Iris pigment epithelial cell (primary cell): ENCODE measurements at regions not wholly inside any gene's neighbourhood (a gene's known extent, or its start where the extent isn't known, plus 50 kb on each side); places are given as distances from the start of the nearest gene placed in this dataset.
"Not testable (repeated sequence)": the region's sequence is repeated elsewhere in the genome, so short reads cannot be mapped to it uniquely, and the experiment has no call there.

Source experiments
- DNase-seq: peaks from one replicate; pipeline ENCODE4 v3.0.0-alpha.2; 2011; ENCODE audit warnings: low read depth

- no peak for DNase-seq
These were observed 857.1 kb upstream of the GBE1 start for GRCh38 chr3:82618594-82618993.

GRCh38 chr3:82610236-82610635 is 848.8 kb upstream of the GBE1 start:
- DNase-seq, result no peak

- DNase-seq, result no peak
These were observed 845.9 kb upstream of the GBE1 start for GRCh38 chr3:82607391-82607790.

DNA sequence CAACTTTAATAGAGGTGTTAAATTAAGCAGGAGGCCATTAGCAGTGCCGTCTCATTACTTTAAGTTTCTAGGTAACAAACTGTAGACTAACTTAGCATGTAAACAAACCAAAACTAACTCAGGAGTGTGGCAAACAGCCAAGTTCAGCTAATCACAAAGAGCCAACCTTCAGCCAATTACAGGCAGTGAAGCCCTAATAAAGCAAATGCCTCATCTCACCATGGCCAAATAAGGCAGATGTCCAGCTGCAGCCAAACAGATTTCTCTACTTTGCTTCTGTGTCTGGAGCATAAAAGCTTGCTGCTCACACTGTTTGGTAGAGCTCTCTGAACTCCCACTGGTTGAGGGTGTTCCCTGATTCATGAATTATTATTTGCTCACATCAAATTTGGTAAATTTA is 835.4 kb upstream of the GBE1 start:
- DNase-seq, result no peak

DNA sequence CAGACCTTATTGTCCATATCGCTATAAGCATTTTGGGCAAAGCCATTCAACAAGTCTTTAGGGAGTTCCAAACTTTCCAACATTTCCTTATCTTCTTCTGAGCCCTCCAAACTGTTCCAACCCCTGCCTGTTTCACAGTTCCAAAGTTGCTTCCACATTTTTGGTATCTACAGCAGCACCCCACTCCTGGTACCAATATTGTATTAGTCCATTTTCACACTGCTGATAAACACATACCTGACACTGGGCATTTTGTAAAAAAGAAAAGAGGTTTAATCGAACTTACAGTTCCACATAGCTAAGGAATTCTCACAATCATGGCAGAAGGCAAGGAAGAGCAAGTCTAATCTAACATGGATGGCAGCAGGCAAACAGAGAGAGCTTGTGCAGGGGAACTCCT is 834.1 kb upstream of the GBE1 start:
- DNase-seq, result no peak

DNA sequence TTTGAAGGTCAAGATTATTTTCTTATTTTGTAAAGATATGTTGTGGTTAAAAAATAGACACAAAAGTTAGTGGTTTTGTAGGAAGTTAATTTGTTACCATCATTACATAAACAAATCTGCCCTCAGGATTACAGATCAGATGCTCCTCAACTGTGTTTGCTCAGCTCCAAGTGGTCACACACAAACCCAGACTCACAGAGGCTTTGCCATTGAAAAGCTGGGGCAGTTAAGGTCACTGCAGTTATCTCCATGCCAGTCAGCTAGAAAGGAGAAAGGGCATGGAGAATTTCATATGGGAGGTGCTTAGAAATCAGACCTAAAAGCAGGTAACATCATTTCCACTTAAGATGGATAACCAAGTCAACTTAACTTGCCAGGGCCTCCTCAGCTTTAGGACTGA is 825.7 kb upstream of the GBE1 start:
- DNase-seq, result no peak

DNA sequence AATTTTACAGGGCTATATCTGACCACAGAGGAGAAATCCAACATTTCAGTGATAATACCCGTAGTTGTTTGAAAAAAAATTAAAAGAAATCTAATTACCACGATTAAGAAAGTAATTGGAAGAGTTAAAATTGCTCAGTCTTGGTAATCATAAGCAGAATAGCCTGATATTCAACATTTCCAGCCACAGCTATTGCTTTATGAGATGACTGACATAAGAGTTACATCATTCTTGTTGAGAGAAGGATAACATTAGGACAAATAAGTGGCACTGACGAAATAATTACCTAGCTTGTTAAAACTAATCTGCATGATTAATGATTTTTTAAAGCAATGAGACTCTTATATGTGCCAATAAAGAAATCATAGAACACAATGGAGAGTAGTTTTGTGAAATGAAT is 825.0 kb upstream of the GBE1 start:
- DNase-seq, result no peak

DNA sequence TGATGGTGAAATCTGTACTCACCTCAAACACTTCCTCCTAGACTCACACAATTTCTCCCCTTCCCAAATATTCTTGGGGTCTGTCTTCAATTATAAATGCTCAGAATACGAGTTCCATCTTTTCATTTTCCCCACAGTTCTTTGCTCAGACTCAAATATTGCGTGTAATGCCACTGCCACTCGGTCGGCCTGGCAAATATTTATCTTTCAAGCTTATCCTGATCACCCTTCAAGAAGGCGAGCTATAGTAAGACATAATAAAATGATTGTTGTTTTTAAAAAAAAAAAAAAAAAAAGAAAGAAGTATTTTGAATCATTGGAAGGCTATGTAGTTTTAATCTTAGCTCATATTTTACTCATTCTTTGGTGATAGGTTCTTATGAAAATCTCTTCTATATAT is 824.6 kb upstream of the GBE1 start:
- not testable (repeated sequence) for DNase-seq

GRCh38 chr3:82585591-82585990 is 824.1 kb upstream of the GBE1 start:
- not testable (repeated sequence) for DNase-seq

- not testable (repeated sequence) for DNase-seq
These were observed 823.4 kb upstream of the GBE1 start for GRCh38 chr3:82584861-82585260.

- DNase-seq, result not testable (repeated sequence)
These were observed 823.0 kb upstream of the GBE1 start for GRCh38 chr3:82584415-82584814.

DNA sequence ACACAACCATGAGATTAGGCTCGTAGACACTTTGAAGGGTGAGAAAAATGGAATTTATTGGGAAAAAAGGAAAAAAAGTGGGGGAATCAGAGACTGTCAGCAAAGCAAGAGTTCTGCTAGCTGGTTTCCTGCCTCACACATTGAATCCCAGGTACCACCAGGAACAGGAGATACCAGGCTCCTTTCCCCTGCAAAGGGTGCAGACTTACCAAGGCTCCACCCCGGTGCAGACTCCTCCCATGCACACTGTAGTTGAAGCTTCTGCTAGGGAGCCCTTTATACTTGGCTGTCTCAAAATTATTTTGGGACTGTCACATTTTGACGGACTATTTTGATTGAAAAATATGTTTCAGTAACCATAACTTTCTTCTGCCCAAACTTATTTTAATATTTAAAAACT is 819.9 kb upstream of the GBE1 start:
- no peak for DNase-seq

DNA sequence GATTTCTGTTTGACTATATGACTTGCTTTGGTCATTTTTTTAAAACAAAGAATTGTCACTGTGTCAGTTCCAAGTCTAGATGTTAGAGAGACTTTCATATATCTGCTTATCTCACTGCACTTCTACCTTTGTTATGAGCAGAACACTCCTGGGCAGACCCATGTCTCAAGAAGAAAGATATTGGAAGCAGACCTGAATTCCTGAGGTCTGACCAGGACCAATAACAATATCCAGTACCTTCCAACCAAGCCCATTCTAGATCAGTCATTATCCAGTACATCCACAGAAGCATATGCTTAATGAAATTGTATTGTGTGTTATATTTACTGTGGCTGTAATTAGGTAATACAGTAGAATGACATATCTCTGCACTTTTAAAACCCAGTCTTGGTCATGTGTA is 811.3 kb upstream of the GBE1 start:
- DNase-seq, result no peak

GRCh38 chr3:82568776-82569338 is 807.4 kb upstream of the GBE1 start:
- no peak for DNase-seq

DNA sequence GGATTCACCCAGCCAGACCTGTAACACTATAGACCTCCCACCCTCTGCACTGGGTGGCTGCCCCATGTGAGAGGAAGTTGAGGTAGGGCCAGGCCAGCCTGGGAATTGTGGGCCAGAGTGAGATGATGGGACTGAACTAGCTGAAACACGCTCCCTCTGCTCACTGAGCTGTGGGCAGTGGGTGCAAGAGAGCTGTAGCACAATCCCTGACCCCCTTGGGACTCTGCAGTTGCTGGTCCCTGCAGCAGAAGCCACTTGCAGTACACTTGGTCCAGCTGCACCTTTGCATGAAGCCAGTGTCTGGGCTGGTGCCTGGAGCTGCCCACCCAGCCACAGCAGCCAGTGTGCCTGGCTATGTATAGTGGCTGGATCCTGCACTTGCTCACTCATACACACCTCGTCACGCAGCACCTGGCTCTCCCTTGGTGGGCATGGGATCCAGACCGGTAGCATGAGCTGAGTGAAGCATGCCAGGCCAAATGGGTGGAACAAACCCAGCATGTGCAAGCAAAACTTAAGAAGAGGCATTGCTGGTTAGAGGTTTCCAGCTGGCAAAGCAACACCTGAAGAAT is 805.7 kb upstream of the GBE1 start:
- no peak for DNase-seq

DNA sequence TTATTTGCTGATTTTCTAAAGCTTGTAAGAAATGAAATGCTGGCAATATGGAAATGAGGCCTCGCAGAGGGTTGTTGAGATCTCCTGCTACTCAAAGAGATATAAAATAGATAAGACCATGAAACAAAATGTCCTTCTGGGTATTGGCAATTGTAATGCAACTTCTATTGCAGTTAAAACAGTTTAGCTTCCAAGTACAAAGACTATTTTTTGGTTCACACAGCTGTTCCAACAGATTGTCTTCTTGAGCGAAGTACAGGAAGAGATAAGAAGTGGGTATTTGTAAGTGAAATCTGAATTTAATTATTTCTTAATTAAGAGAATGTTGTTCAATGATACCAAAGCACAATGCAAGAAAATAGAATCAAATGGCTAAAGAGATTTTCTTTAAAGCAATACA is 801.5 kb upstream of the GBE1 start:
- no peak for DNase-seq

- no peak for DNase-seq
These were observed 800.3 kb upstream of the GBE1 start for GRCh38 chr3:82561784-82562183.

DNA sequence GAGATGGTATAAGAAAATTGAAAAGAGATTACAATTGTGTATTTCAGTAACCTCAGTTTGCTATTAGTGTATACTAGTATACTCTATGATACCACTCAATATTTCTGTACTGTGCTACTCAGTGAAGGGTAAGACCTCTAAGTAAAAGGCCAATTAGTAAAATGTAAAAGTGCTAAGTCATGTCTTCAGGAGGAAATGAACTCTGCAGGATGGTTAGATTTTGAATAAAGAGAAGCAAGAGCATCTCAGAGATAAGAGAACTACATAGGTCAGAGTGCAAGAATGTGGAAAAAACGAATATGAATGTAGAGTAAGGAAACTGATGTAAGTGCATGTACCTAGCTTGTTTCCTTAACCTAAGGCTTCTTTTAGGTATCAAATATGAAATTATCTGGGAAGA is 796.6 kb upstream of the GBE1 start:
- DNase-seq, result no peak

DNA sequence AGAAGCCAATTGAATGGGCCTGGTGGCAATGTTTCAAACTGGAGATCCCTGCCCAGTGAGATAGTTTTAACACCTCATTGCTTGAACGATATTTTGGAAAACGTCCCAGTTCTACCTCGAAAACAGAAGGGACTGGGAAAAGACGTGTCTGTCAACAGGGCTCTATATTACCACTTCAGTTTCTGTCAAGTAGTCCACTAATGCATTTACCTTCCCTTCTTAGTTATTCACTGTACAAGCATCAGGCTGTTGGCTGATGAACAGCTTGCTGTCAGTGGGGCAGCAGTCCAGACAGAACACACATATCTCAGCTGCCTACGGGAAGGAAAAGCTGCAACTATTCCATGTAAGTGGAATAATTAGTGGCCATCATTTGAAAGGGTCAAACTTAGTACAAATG is 794.7 kb upstream of the GBE1 start:
- no peak for DNase-seq

DNA sequence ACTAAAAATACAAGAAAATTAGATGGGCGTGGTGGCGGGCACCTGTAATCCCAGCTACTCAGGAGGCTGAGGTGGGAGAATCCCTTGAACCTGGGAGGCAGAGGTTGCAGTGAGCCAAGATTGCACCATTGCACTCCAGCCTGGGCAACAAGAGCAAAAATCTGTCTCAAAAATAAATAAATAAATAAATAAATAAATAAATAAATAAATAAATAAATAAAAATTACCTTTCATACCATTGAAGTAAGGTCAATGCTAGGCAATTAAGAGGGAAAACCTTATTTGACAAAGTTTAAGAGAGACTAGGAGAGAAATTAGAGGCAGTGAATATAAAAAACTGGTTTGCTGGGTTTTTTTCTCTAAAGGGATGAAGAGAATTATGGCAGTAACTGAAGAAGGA is 781.1 kb upstream of the GBE1 start:
- not testable (repeated sequence) for DNase-seq

DNA sequence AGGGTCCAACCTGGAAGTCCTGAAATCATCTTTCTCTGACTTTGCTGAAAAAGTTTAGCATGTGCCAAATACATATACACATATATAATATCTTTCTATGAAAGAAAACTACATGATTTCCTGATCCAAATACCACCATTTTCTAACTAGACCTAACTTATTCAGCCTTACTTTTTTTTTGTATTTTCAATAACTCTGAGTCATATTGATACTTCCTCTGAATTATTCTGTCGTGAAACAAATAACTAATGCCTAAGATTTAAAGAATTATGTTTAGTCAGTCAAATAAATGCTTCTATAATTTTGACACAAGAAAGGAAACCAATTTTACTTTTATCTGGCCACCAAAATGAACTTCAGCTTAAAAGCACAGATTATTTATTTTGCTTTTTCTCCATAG is 760.2 kb upstream of the GBE1 start:
- DNase-seq, result no peak

DNA sequence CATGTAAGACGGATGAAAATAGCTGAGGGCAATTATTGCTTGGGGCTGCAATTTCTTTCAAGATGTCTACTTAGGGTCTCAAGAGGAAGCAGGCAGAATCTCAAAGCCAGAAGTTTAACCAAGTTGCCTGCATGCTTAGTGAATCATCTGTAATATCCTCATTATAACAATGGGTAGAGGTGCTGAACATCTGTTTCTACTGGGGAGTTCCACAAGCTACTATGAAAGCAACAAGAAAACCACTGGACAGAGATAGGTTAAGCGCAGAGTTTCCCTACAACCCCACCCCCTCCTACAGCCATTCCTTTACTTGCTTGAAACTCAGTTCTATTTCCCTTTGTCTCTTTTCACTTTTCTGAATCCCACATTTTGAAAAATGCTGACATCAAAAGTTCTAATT is 759.4 kb upstream of the GBE1 start:
- no peak for DNase-seq

DNA sequence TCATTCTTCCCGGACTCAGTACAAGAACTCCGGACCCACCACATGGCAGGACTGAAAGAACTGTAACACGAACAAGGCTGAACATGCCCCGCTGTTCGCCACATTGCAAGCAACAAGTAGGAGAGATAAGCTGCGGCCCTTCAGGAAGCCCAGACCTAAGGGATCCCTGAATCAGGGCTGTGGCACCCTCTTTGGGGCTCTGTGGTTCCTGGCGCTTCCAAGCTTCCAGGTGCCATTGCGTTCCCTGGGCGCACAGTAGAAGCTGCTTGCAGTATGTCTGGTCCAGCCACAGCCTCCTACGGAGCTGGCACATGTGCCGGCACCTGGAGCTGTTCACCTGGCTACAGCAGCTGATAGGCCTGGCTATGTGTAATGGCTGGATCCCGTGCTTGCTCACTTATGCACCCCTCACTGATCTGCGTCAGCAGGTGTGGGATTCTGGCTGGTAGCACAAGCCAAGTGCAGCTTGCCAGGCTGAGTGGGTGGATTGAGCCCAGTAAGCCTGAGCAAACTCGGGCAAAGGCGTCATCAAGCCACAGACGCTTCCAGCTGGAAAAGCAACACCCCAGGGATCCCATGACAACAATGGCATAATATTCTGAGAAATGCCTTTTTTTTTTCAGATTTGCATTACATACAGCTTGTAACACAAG is 748.6 kb upstream of the GBE1 start:
- DNase-seq, result no peak
